Right lobe of liver (tissue), 4 donors: ENCODE measurements at regions not wholly inside any gene's neighbourhood (a gene's known extent, or its start where the extent isn't known, plus 50 kb on each side); places are given as distances from the start of the nearest gene placed in this dataset.

ENCODE experiments used
- CTCF ChIP-seq, 4 donors: fragments of 200-600 bp in 3 of 4; fragments of 450-650 bp in 1 of 4; IDR thresholded peaks; one replicate each; pipeline versions ENCODE4 v1.5.1 to v1.8.0; 2016 to 2022; ENCODE audit warnings: antibody characterized with exemption in 4 of 4, mild to moderate bottlenecking in 2 of 4
- POLR2A ChIP-seq: fragments of 450-650 bp; IDR thresholded peaks from one replicate; pipeline ENCODE4 v1.6.1; 2017; ENCODE audit warnings: antibody characterized with exemption, mild to moderate bottlenecking
- donor health status: DM: no; HTN: no; CAD: no.
- donor health status: DM: no; HTN: no; CAD: no.
- donor health status: DM: no; HTN: yes; CAD: no.

GRCh38 chr4:110414561-110414920 lies 61.4 kb upstream of the ENPEP start:
- TF ChIP-seq CTCF (IDR thresholded peaks at IDR 0.05): no peak
- TF ChIP-seq POLR2A: no peak
